ENCODE measurements at regions not wholly inside any gene's neighbourhood (a gene's known extent, or its start where the extent isn't known, plus 50 kb on each side); places are given as distances from the start of the nearest gene placed in this dataset.

GRCh38 chr5:167785901-167786300 lies 505.5 kb upstream of the WWC1 start:
- H3K4me3 ChIP-seq (ENCODE audit: low read depth, low read length): no peak overlapping the region

- H3K4me3 ChIP-seq (ENCODE audit: low read depth, low read length): no peak overlapping the region
Observed at GRCh38 chr5:167786871-167787578, 504.4 kb upstream of the WWC1 start.

GRCh38 chr5:167790045-167790444 lies 501.4 kb upstream of the WWC1 start:
- H3K4me3 ChIP-seq (ENCODE audit: low read depth, low read length): no peak overlapping the region

GRCh38 chr5:167790462-167791260 lies 500.8 kb upstream of the WWC1 start:
- no peak overlapping the region for H3K4me3 ChIP-seq (ENCODE audit: low read depth, low read length)

- no peak overlapping the region for H3K4me3 ChIP-seq (ENCODE audit: low read depth, low read length)
Observed at GRCh38 chr5:167792514-167792913, 498.9 kb upstream of the WWC1 start.

- H3K4me3 ChIP-seq (ENCODE audit: low read depth, low read length): no peak overlapping the region
Observed at GRCh38 chr5:167793700-167794099, 497.7 kb upstream of the WWC1 start.

- H3K4me3 ChIP-seq (ENCODE audit: low read depth, low read length): no peak overlapping the region
Observed at GRCh38 chr5:167794121-167794520, 497.3 kb upstream of the WWC1 start.

GRCh38 chr5:167796672-167797071 lies 494.8 kb upstream of the WWC1 start:
- no peak overlapping the region for H3K4me3 ChIP-seq (ENCODE audit: low read depth, low read length)

- no peak overlapping the region for H3K4me3 ChIP-seq (ENCODE audit: low read depth, low read length)
Observed at GRCh38 chr5:167797933-167798332, 493.5 kb upstream of the WWC1 start.

GRCh38 chr5:167798448-167798847 lies 493.0 kb upstream of the WWC1 start:
- H3K4me3 ChIP-seq (ENCODE audit: low read depth, low read length): no peak overlapping the region

- no peak overlapping the region for H3K4me3 ChIP-seq (ENCODE audit: low read depth, low read length)
Observed at GRCh38 chr5:167800427-167800826, 491.0 kb upstream of the WWC1 start.

- no peak overlapping the region for H3K4me3 ChIP-seq (ENCODE audit: low read depth, low read length)
Observed at GRCh38 chr5:167801999-167802398, 489.4 kb upstream of the WWC1 start.

- no peak overlapping the region for H3K4me3 ChIP-seq (ENCODE audit: low read depth, low read length)
Observed at GRCh38 chr5:167802755-167803431, 488.6 kb upstream of the WWC1 start.

- H3K4me3 ChIP-seq (ENCODE audit: low read depth, low read length): no peak overlapping the region
Observed at GRCh38 chr5:167804512-167805220, 486.8 kb upstream of the WWC1 start.

- no peak overlapping the region for H3K4me3 ChIP-seq (ENCODE audit: low read depth, low read length)
Observed at GRCh38 chr5:167810573-167810972, 480.9 kb upstream of the WWC1 start.

- no peak overlapping the region for H3K4me3 ChIP-seq (ENCODE audit: low read depth, low read length)
Observed at GRCh38 chr5:167812871-167813270, 478.6 kb upstream of the WWC1 start.

GRCh38 chr5:167813389-167813788 lies 478.1 kb upstream of the WWC1 start:
- H3K4me3 ChIP-seq (ENCODE audit: low read depth, low read length): no peak overlapping the region

GRCh38 chr5:167814040-167814439 lies 477.4 kb upstream of the WWC1 start:
- no peak overlapping the region for H3K4me3 ChIP-seq (ENCODE audit: low read depth, low read length)

GRCh38 chr5:167814828-167815227 lies 476.6 kb upstream of the WWC1 start:
- no peak overlapping the region for H3K4me3 ChIP-seq (ENCODE audit: low read depth, low read length)

- no peak overlapping the region for H3K4me3 ChIP-seq (ENCODE audit: low read depth, low read length)
Observed at GRCh38 chr5:167816354-167816753, 475.1 kb upstream of the WWC1 start.

GRCh38 chr5:167816864-167817263 lies 474.6 kb upstream of the WWC1 start:
- H3K4me3 ChIP-seq (ENCODE audit: low read depth, low read length): no peak overlapping the region

Measured in iPS-11a (cell line).